WTC11 (cell line): ENCODE measurements at regions not wholly inside any gene's neighbourhood (a gene's known extent, or its start where the extent isn't known, plus 50 kb on each side); places are given as distances from the start of the nearest gene placed in this dataset.

Source experiments
- ATAC-seq: fragments of 200-7000 bp; cut with Tn5 transposase; 2 replicates; pipeline ENCODE4 v1.10.0; 2021; ENCODE audit warnings: mild to moderate bottlenecking, moderate library complexity
- CTCF ChIA-PET: fragments of 300-600 bp; sonication (Branson Sonifier 250); formaldehyde crosslinking; loops from one replicate; lab custom pipeline; 2021; ENCODE audit warnings: antibody characterized with exemption; lab: Charles Lee
- POLR2A ChIA-PET: fragments of 350-600 bp; sonication (Branson Sonifier 250); formaldehyde crosslinking; loops from one replicate; lab custom pipeline; 2021; ENCODE audit warnings: antibody characterized with exemption; lab: Charles Lee
- DNase-seq: peaks from one replicate; pipeline ENCODE4 v3.0.0; 2021; ENCODE audit warnings: low spot score
- H3K27ac Mint-ChIP-seq: 2 replicates; pipeline ENCODE4 v1.8.0; 2021; ENCODE audit warnings: mixed read lengths
- H3K27me3 Mint-ChIP-seq: 2 replicates; pipeline ENCODE4 v1.8.0; 2021; ENCODE audit warnings: low read depth, mild to moderate bottlenecking, moderate library complexity, mixed read lengths
- H3K36me3 Mint-ChIP-seq: 2 replicates; pipeline ENCODE4 v1.8.0; 2021; ENCODE audit warnings: mixed read lengths
- H3K4me1 Mint-ChIP-seq: 2 replicates; pipeline ENCODE4 v1.8.0; 2022; ENCODE audit warnings: mixed read lengths
- H3K4me3 Mint-ChIP-seq: 2 replicates; pipeline ENCODE4 v1.8.0; 2021; ENCODE audit warnings: mild to moderate bottlenecking, moderate library complexity, mixed read lengths
- H3K9me3 Mint-ChIP-seq: 2 replicates; pipeline ENCODE4 v1.8.0; 2021; ENCODE audit warnings: mixed read lengths
- AFF4 ChIP-seq: sonication (generic); formaldehyde crosslinking; IDR thresholded peaks from 2 replicates; pipeline ENCODE4 v1.8.1; 2023; ENCODE audit warnings: mild to moderate bottlenecking, missing genetic modification reagents, borderline replicate concordance
- ATF1 ChIP-seq: sonication (generic); formaldehyde crosslinking; IDR thresholded peaks from 2 replicates; pipeline ENCODE4 v1.8.1; 2023; ENCODE audit warnings: mild to moderate bottlenecking, moderate library complexity, missing genetic modification reagents
- E2F4 ChIP-seq: sonication (generic); formaldehyde crosslinking; IDR thresholded peaks from 2 replicates; pipeline ENCODE4 v1.8.1; 2022; ENCODE audit warnings: low read depth, mild to moderate bottlenecking, moderate library complexity, missing genetic modification reagents, borderline replicate concordance
- ETV6 ChIP-seq: sonication (generic); formaldehyde crosslinking; IDR thresholded peaks from 2 replicates; pipeline ENCODE4 v1.8.1; 2022; ENCODE audit warnings: mild to moderate bottlenecking, missing genetic modification reagents
- GABPB1 ChIP-seq: sonication (generic); formaldehyde crosslinking; IDR thresholded peaks from 2 replicates; pipeline ENCODE4 v1.8.1; 2023; ENCODE audit warnings: mild to moderate bottlenecking, missing genetic modification reagents
- GTF2I ChIP-seq: fragments of 250-450 bp; sonication (Bioruptor Pico); conservative IDR thresholded peaks from 2 replicates; pipeline ENCODE4 v1.4.0; 2021; ENCODE audit warnings: mild to moderate bottlenecking
- JAZF1 ChIP-seq: fragments of 250-450 bp; sonication (Bioruptor Pico); IDR thresholded peaks from 2 replicates; pipeline ENCODE4 v1.9.0; 2021; ENCODE audit warnings: moderate library complexity, mild to moderate bottlenecking, inconsistent platforms
- JUN ChIP-seq: sonication (generic); formaldehyde crosslinking; IDR thresholded peaks from 2 replicates; pipeline ENCODE4 v1.8.0; 2023; ENCODE audit warnings: mild to moderate bottlenecking, missing genetic modification reagents
- SMAD3 ChIP-seq: sonication (generic); formaldehyde crosslinking; IDR thresholded peaks from 2 replicates; pipeline ENCODE4 v1.8.0; 2022; ENCODE audit warnings: missing genetic modification reagents, mild to moderate bottlenecking, borderline replicate concordance
- SOX15 ChIP-seq: fragments of 250-450 bp; sonication (Bioruptor Pico); IDR thresholded peaks from 2 replicates; pipeline ENCODE4 v1.9.0; 2021; ENCODE audit warnings: mild to moderate bottlenecking
- SP1 ChIP-seq: sonication (generic); formaldehyde crosslinking; conservative IDR thresholded peaks from 2 replicates; pipeline ENCODE4 v1.8.1; 2022; ENCODE audit warnings: missing genetic modification reagents
- TEAD1 ChIP-seq: sonication (generic); formaldehyde crosslinking; IDR thresholded peaks from 2 replicates; pipeline ENCODE4 v1.8.0; 2022; ENCODE audit warnings: mild to moderate bottlenecking, missing genetic modification reagents
- ZNF138 ChIP-seq: sonication (generic); formaldehyde crosslinking; conservative IDR thresholded peaks from 2 replicates; pipeline ENCODE4 v1.8.1; 2022; ENCODE audit warnings: mild to moderate bottlenecking, moderate library complexity, missing genetic modification reagents
- ZNF671 ChIP-seq: fragments of 250-450 bp; sonication (Bioruptor Pico); IDR thresholded peaks from 2 replicates; pipeline ENCODE4 v1.8.0; 2021; ENCODE audit warnings: mild to moderate bottlenecking
- TF ChIP-seq, protein P1 (sequence below): sonication (generic); formaldehyde crosslinking; IDR thresholded peaks from 2 replicates; pipeline ENCODE4 v1.8.0; 2022; ENCODE audit warnings: mild to moderate bottlenecking, missing genetic modification reagents
- TF ChIP-seq, protein P2 (sequence below): sonication (generic); formaldehyde crosslinking; IDR thresholded peaks from 2 replicates; pipeline ENCODE4 v1.8.0; 2022; ENCODE audit warnings: missing genetic modification reagents
- TF ChIP-seq, protein P3 (sequence below): fragments of 250-450 bp; sonication (Bioruptor Pico); IDR thresholded peaks from 2 replicates; pipeline ENCODE4 v1.9.0; 2021; ENCODE audit warnings: mild to moderate bottlenecking
- TF ChIP-seq, protein P4 (sequence below): fragments of 250-450 bp; sonication (Bioruptor Pico); IDR thresholded peaks from 2 replicates; pipeline ENCODE4 v1.9.0; 2021; ENCODE audit warnings: mild to moderate bottlenecking, borderline replicate concordance
- TF ChIP-seq, protein P5 (sequence below): sonication (generic); formaldehyde crosslinking; IDR thresholded peaks from 2 replicates; pipeline ENCODE4 v1.8.1; 2022; ENCODE audit warnings: low read depth, missing genetic modification reagents, borderline replicate concordance

GRCh38 chr10:21213381-21213780 is 312.1 kb downstream of the SKIDA1 start (continued):
- no peak for TF ChIP-seq ATF1
- no peak for TF ChIP-seq SOX15 (CRISPR knock-in tag)
- TF ChIP-seq, all 79 proteins: peak for 0

DNA sequence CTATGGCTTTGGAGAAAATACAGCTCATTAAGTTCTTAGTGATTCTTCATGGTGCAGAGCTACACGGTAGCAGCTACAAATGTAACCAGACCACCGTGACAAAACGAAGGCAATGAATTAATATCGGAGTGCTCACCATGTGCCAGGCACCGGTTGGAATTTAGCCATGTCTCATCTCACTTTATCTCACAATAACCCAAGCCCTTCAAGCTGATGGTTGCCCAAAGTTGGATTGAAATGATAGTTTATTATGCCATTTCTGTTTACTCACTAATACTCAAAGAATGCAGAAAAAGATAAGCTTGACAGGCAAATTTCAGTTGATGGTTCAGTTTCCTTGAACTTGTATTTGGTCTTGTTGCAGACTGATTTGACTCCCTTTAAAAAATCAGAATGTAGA is 312.6 kb downstream of the SKIDA1 start:
- no peak overlapping the region for H3K4me3 Mint-ChIP-seq
- H3K27ac Mint-ChIP-seq = no peak overlapping the region
- peaks cover 3% of the 10 kb centered on the region for H3K36me3 Mint-ChIP-seq
- ChIA-PET CTCF (interaction anchor here (0.9 kb wide), 1 partner anchor 28 kb away, joined by 4 read pairs; no protein-coding TSS in a partner anchor), POLR2A (no interaction called here)
- no peak for DNase-seq
- ATAC-seq = no peak
- H3K27me3 Mint-ChIP-seq = no peaks in the 10 kb centered on the region
- peaks cover 9% of the 10 kb centered on the region for H3K9me3 Mint-ChIP-seq
- no peaks in the 10 kb centered on the region for H3K4me1 Mint-ChIP-seq
- TF ChIP-seq ZNF671 (CRISPR knock-in tag) = no peak
- TF ChIP-seq E2F4 (CRISPR knock-in tag) = no peak
- no peak for TF ChIP-seq AFF4 (CRISPR knock-in tag)
- TF ChIP-seq, protein P1, sequence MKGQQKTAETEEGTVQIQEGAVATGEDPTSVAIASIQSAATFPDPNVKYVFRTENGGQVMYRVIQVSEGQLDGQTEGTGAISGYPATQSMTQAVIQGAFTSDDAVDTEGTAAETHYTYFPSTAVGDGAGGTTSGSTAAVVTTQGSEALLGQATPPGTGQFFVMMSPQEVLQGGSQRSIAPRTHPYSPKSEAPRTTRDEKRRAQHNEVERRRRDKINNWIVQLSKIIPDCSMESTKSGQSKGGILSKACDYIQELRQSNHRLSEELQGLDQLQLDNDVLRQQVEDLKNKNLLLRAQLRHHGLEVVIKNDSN (CRISPR knock-in tag) = no peak
- TF ChIP-seq SMAD3 (CRISPR knock-in tag) = no peak
- TF ChIP-seq GABPB1 (CRISPR knock-in tag) = no peak
- no peak for TF ChIP-seq TEAD1 (CRISPR knock-in tag)
- no peak for TF ChIP-seq JUN (CRISPR knock-in tag)
- TF ChIP-seq, protein P2, sequence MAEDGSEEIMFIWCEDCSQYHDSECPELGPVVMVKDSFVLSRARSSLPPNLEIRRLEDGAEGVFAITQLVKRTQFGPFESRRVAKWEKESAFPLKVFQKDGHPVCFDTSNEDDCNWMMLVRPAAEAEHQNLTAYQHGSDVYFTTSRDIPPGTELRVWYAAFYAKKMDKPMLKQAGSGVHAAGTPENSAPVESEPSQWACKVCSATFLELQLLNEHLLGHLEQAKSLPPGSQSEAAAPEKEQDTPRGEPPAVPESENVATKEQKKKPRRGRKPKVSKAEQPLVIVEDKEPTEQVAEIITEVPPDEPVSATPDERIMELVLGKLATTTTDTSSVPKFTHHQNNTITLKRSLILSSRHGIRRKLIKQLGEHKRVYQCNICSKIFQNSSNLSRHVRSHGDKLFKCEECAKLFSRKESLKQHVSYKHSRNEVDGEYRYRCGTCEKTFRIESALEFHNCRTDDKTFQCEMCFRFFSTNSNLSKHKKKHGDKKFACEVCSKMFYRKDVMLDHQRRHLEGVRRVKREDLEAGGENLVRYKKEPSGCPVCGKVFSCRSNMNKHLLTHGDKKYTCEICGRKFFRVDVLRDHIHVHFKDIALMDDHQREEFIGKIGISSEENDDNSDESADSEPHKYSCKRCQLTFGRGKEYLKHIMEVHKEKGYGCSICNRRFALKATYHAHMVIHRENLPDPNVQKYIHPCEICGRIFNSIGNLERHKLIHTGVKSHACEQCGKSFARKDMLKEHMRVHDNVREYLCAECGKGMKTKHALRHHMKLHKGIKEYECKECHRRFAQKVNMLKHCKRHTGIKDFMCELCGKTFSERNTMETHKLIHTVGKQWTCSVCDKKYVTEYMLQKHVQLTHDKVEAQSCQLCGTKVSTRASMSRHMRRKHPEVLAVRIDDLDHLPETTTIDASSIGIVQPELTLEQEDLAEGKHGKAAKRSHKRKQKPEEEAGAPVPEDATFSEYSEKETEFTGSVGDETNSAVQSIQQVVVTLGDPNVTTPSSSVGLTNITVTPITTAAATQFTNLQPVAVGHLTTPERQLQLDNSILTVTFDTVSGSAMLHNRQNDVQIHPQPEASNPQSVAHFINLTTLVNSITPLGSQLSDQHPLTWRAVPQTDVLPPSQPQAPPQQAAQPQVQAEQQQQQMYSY = no peak
- TF ChIP-seq ZNF138 (CRISPR knock-in tag) = no peak
- TF ChIP-seq, protein P3, sequence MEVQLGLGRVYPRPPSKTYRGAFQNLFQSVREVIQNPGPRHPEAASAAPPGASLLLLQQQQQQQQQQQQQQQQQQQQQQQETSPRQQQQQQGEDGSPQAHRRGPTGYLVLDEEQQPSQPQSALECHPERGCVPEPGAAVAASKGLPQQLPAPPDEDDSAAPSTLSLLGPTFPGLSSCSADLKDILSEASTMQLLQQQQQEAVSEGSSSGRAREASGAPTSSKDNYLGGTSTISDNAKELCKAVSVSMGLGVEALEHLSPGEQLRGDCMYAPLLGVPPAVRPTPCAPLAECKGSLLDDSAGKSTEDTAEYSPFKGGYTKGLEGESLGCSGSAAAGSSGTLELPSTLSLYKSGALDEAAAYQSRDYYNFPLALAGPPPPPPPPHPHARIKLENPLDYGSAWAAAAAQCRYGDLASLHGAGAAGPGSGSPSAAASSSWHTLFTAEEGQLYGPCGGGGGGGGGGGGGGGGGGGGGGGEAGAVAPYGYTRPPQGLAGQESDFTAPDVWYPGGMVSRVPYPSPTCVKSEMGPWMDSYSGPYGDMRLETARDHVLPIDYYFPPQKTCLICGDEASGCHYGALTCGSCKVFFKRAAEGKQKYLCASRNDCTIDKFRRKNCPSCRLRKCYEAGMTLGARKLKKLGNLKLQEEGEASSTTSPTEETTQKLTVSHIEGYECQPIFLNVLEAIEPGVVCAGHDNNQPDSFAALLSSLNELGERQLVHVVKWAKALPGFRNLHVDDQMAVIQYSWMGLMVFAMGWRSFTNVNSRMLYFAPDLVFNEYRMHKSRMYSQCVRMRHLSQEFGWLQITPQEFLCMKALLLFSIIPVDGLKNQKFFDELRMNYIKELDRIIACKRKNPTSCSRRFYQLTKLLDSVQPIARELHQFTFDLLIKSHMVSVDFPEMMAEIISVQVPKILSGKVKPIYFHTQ (CRISPR knock-in tag) = no peak
- TF ChIP-seq, protein P4, sequence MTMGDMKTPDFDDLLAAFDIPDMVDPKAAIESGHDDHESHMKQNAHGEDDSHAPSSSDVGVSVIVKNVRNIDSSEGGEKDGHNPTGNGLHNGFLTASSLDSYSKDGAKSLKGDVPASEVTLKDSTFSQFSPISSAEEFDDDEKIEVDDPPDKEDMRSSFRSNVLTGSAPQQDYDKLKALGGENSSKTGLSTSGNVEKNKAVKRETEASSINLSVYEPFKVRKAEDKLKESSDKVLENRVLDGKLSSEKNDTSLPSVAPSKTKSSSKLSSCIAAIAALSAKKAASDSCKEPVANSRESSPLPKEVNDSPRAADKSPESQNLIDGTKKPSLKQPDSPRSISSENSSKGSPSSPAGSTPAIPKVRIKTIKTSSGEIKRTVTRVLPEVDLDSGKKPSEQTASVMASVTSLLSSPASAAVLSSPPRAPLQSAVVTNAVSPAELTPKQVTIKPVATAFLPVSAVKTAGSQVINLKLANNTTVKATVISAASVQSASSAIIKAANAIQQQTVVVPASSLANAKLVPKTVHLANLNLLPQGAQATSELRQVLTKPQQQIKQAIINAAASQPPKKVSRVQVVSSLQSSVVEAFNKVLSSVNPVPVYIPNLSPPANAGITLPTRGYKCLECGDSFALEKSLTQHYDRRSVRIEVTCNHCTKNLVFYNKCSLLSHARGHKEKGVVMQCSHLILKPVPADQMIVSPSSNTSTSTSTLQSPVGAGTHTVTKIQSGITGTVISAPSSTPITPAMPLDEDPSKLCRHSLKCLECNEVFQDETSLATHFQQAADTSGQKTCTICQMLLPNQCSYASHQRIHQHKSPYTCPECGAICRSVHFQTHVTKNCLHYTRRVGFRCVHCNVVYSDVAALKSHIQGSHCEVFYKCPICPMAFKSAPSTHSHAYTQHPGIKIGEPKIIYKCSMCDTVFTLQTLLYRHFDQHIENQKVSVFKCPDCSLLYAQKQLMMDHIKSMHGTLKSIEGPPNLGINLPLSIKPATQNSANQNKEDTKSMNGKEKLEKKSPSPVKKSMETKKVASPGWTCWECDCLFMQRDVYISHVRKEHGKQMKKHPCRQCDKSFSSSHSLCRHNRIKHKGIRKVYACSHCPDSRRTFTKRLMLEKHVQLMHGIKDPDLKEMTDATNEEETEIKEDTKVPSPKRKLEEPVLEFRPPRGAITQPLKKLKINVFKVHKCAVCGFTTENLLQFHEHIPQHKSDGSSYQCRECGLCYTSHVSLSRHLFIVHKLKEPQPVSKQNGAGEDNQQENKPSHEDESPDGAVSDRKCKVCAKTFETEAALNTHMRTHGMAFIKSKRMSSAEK (CRISPR knock-in tag) = no peak
- TF ChIP-seq, protein P5, sequence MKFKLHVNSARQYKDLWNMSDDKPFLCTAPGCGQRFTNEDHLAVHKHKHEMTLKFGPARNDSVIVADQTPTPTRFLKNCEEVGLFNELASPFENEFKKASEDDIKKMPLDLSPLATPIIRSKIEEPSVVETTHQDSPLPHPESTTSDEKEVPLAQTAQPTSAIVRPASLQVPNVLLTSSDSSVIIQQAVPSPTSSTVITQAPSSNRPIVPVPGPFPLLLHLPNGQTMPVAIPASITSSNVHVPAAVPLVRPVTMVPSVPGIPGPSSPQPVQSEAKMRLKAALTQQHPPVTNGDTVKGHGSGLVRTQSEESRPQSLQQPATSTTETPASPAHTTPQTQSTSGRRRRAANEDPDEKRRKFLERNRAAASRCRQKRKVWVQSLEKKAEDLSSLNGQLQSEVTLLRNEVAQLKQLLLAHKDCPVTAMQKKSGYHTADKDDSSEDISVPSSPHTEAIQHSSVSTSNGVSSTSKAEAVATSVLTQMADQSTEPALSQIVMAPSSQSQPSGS (CRISPR knock-in tag) = no peak
- no peak for TF ChIP-seq ETV6 (CRISPR knock-in tag)
- TF ChIP-seq GTF2I = no peak
- no peak for TF ChIP-seq JAZF1 (CRISPR knock-in tag)
- TF ChIP-seq SP1 = no peak
